Vagina (tissue), 2 donors: ENCODE measurements at regions not wholly inside any gene's neighbourhood (a gene's known extent, or its start where the extent isn't known, plus 50 kb on each side); places are given as distances from the start of the nearest gene placed in this dataset.

ENCODE experiments used
- POLR2A ChIP-seq, 2 donors: fragments of 450-650 bp; IDR thresholded peaks; one replicate each; pipeline ENCODE4 v1.6.1; 2017; ENCODE audit warnings: antibody characterized with exemption in 2 of 2, mild to moderate bottlenecking in 2 of 2, moderate library complexity in 2 of 2
- POLR2AphosphoS5 ChIP-seq, 2 donors: sonication (generic); formaldehyde crosslinking; IDR thresholded peaks; one replicate each; pipeline ENCODE4 v1.9.0; 2017; ENCODE audit warnings: antibody characterized with exemption in 2 of 2, mild to moderate bottlenecking in 2 of 2, low read depth in 1 of 2; ENCODE audit not compliant: insufficient read depth in 1 of 2
- TF ChIP-seq, protein P1 (sequence below), 3 experiments: fragments of 450-650 bp in 2 of 3; fragments of 200-600 bp in 1 of 3; sonication (generic) in 1 of 3; IDR thresholded peaks; one replicate each; pipeline ENCODE4 v1.5.1; 2017 to 2019; ENCODE audit warnings: antibody characterized with exemption in 3 of 3, mild to moderate bottlenecking in 2 of 3, moderate library complexity in 2 of 3

DNA sequence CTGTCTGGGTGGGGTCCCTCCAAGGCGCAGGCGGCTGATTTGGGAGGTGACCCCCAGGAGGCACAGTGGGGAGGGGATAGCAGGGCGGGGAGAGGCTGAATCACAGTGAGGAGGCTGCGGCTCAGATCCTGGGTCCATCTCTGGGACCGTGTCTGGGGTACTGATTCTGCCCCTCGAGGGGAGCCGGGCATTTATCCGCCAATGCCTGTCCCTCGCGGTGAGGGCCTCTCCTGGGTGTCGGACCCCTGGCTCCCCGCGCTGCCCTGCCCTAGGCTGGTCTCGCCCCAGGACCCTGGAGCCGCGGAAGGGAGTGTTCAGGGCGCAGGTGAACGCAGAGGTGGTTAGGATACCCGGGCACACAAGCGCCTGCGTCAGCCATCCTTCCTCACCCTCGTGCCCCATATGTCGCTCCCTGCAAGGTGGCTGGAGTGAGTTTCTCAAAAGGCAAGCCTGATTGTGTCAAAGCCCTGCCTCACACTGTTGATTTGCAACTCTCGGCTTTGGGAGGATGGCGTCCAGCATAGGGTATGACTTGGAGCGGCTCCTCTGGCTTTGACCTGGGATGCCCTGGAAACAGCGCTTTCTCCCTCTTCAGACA is 530.9 kb downstream of the PTPRU start:
- TF ChIP-seq POLR2AphosphoS5 (IDR thresholded peaks at IDR 0.05; ENCODE audit: insufficient read depth in 1 of 2, low read depth in 1 of 2): no peak
- TF ChIP-seq, protein P1, sequence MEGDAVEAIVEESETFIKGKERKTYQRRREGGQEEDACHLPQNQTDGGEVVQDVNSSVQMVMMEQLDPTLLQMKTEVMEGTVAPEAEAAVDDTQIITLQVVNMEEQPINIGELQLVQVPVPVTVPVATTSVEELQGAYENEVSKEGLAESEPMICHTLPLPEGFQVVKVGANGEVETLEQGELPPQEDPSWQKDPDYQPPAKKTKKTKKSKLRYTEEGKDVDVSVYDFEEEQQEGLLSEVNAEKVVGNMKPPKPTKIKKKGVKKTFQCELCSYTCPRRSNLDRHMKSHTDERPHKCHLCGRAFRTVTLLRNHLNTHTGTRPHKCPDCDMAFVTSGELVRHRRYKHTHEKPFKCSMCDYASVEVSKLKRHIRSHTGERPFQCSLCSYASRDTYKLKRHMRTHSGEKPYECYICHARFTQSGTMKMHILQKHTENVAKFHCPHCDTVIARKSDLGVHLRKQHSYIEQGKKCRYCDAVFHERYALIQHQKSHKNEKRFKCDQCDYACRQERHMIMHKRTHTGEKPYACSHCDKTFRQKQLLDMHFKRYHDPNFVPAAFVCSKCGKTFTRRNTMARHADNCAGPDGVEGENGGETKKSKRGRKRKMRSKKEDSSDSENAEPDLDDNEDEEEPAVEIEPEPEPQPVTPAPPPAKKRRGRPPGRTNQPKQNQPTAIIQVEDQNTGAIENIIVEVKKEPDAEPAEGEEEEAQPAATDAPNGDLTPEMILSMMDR (IDR thresholded peaks at IDR 0.05): no peak
- TF ChIP-seq POLR2A (IDR thresholded peaks at IDR 0.05): no peak
